ENCODE measurements at regions not wholly inside any gene's neighbourhood (a gene's known extent, or its start where the extent isn't known, plus 50 kb on each side); places are given as distances from the start of the nearest gene placed in this dataset.
"Not testable (repeated sequence)": the region's sequence is repeated elsewhere in the genome, so short reads cannot be mapped to it uniquely, and the experiment has no call there.

- DNase-seq (ENCODE audit: low spot score in 2 of 2); H3K4me3 Mint-ChIP-seq; ATAC-seq; H3K4me1 Mint-ChIP-seq; H3K9me3 Mint-ChIP-seq; H3K36me3 Mint-ChIP-seq; H3K27ac Mint-ChIP-seq: not testable (repeated sequence)
Measured at GRCh38 chr15:31705076-31705678, 325.1 kb upstream of the CHRNA7 start.

- H3K27ac Mint-ChIP-seq; H3K36me3 Mint-ChIP-seq; H3K4me3 Mint-ChIP-seq; H3K4me1 Mint-ChIP-seq; DNase-seq (ENCODE audit: low spot score in 2 of 2); H3K9me3 Mint-ChIP-seq: not testable (repeated sequence)
- ATAC-seq = peak; percentile 88
Measured at GRCh38 chr15:31707944-31708702, 322.2 kb upstream of the CHRNA7 start.

GRCh38 chr15:31708703-31709327 is 321.5 kb upstream of the CHRNA7 start:
- DNase-seq (ENCODE audit: low spot score in 2 of 2); H3K36me3 Mint-ChIP-seq; H3K27ac Mint-ChIP-seq; H3K4me3 Mint-ChIP-seq; H3K9me3 Mint-ChIP-seq; H3K4me1 Mint-ChIP-seq: not testable (repeated sequence)
- ATAC-seq = peak; percentile 87

DNA sequence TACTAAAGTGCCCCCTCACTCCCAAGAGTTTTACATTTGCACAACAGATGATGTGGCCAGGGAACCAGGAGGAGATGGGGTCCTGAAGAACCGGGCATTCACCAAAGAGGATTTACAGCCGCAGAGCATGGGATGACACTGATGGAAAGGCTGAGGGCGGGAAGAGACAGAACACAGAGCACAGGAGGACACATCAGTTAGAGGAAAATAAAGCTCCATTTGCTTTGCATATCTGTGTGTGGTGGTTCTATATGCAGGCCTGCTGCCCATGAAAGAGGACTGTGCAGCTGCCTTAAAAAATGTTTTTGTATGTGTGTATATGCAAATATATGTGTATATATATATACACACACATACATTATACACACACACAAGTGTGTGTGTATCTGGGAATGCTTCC is 320.8 kb upstream of the CHRNA7 start:
- not testable (repeated sequence) for H3K4me1 Mint-ChIP-seq, H3K4me3 Mint-ChIP-seq

GRCh38 chr15:31710806-31711205 is 319.5 kb upstream of the CHRNA7 start:
- not testable (repeated sequence) for H3K4me1 Mint-ChIP-seq; ATAC-seq; DNase-seq (ENCODE audit: low spot score in 2 of 2); H3K4me3 Mint-ChIP-seq; H3K36me3 Mint-ChIP-seq; H3K27ac Mint-ChIP-seq; H3K9me3 Mint-ChIP-seq

More for the DNA sequence above, 320.8 kb upstream of the CHRNA7 start:
- not testable (repeated sequence) for ATAC-seq; H3K27ac Mint-ChIP-seq; DNase-seq (ENCODE audit: low spot score in 2 of 2); H3K36me3 Mint-ChIP-seq; H3K9me3 Mint-ChIP-seq

DNA sequence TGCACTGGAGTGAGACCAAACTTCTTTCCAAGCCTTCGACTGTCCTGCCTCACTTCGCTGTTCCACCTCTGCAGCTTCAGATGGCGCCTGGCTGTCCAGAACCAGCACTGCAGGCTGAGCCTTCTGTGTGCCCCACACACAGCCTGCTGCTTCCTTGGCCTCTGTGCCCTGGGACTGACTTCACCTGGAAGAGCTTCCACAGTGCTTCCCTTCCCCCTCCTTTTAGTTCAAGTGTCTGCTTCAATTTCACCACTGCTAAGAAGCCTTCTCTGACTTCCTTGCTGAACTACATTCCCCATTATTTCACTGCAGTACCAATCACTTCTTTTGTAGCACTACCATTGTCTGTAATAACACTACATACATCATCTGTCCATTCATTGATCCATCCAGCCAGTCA is 315.1 kb upstream of the CHRNA7 start:
- H3K9me3 Mint-ChIP-seq; H3K4me1 Mint-ChIP-seq; DNase-seq (ENCODE audit: low spot score in 2 of 2); H3K4me3 Mint-ChIP-seq; ATAC-seq; H3K36me3 Mint-ChIP-seq; H3K27ac Mint-ChIP-seq: not testable (repeated sequence)

GRCh38 chr15:31718625-31719024 is 311.7 kb upstream of the CHRNA7 start:
- not testable (repeated sequence) for H3K4me3 Mint-ChIP-seq; H3K27ac Mint-ChIP-seq; H3K9me3 Mint-ChIP-seq; DNase-seq (ENCODE audit: low spot score in 2 of 2); H3K4me1 Mint-ChIP-seq; H3K36me3 Mint-ChIP-seq; ATAC-seq

GRCh38 chr15:31719396-31720022 is 310.8 kb upstream of the CHRNA7 start:
- not testable (repeated sequence) for H3K9me3 Mint-ChIP-seq; H3K4me1 Mint-ChIP-seq; H3K4me3 Mint-ChIP-seq; DNase-seq (ENCODE audit: low spot score in 2 of 2); ATAC-seq; H3K27ac Mint-ChIP-seq; H3K36me3 Mint-ChIP-seq

GRCh38 chr15:31723019-31723418 is 307.3 kb upstream of the CHRNA7 start:
- not testable (repeated sequence) for ATAC-seq; H3K9me3 Mint-ChIP-seq; H3K4me1 Mint-ChIP-seq; H3K36me3 Mint-ChIP-seq; H3K4me3 Mint-ChIP-seq; DNase-seq (ENCODE audit: low spot score in 2 of 2); H3K27ac Mint-ChIP-seq

GRCh38 chr15:31724903-31725302 is 305.4 kb upstream of the CHRNA7 start:
- ATAC-seq, H3K27ac Mint-ChIP-seq, H3K4me1 Mint-ChIP-seq: not testable (repeated sequence)

GRCh38 chr15:31725619-31726018 is 304.7 kb upstream of the CHRNA7 start:
- DNase-seq (ENCODE audit: low spot score in 2 of 2) = not testable (repeated sequence)

More at GRCh38 chr15:31724903-31725302, 305.4 kb upstream of the CHRNA7 start:
- H3K4me3 Mint-ChIP-seq; DNase-seq (ENCODE audit: low spot score in 2 of 2); H3K36me3 Mint-ChIP-seq; H3K9me3 Mint-ChIP-seq: not testable (repeated sequence)

DNA sequence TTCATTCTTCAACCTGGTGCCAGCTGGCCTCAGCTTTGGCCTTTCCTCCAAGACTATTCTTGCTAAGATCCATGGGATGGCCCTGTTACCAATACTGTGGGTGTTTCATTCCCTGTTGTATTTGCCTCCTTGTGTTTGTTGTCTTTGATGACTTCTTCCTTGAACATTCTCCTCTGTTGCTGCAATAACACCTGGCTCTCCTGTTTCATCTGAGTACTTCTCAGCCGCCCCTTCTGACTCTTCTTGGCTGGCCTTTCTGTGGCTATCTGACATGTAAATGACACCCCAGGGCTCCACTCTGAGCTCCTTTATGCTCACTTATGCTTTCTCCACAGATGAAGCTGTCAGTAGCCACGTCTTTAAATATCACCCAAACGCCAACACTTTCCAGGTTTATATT is 302.7 kb upstream of the CHRNA7 start:
- no peak for ATAC-seq
- H3K27ac Mint-ChIP-seq = no peak overlapping the region
- H3K9me3 Mint-ChIP-seq = peaks cover 10% of the 10 kb centered on the region
- no peak overlapping the region for H3K4me3 Mint-ChIP-seq
- DNase-seq (ENCODE audit: low spot score in 2 of 2) = no peak
- no peaks in the 10 kb centered on the region for H3K4me1 Mint-ChIP-seq
- H3K36me3 Mint-ChIP-seq = no peaks in the 10 kb centered on the region

More at GRCh38 chr15:31725619-31726018, 304.7 kb upstream of the CHRNA7 start:
- H3K27ac Mint-ChIP-seq, ATAC-seq, H3K4me1 Mint-ChIP-seq, H3K4me3 Mint-ChIP-seq, H3K36me3 Mint-ChIP-seq, H3K9me3 Mint-ChIP-seq: not testable (repeated sequence)

DNA sequence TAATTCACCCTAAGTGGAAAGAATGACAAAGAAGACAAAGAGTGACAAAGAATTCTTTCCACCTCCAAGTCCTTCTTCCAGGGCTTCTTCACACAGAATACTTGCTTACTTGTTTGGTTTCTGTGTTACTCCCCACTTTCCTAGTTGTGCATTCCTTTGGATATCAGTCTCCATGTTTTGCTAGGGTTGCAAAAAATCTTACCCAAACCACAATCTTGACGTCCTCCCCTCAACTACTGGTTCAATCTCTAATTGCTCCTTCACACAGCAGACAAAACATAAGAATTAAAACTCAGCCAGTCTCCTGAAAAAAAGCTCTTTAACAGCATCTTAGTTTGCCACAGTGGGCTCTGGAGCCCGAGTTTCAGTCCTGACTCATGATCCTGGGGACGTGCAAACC is 297.6 kb upstream of the CHRNA7 start:
- Mint-ChIP-seq H3K27ac (no peak overlapping the region), H3K4me1 (no peaks in the 10 kb centered on the region), H3K36me3 (no peaks in the 10 kb centered on the region), H3K9me3 (peaks cover 15% of the 10 kb centered on the region), H3K4me3 (no peak overlapping the region)
- ATAC-seq (no peak), DNase-seq (ENCODE audit: low spot score in 2 of 2) (no peak)

DNA sequence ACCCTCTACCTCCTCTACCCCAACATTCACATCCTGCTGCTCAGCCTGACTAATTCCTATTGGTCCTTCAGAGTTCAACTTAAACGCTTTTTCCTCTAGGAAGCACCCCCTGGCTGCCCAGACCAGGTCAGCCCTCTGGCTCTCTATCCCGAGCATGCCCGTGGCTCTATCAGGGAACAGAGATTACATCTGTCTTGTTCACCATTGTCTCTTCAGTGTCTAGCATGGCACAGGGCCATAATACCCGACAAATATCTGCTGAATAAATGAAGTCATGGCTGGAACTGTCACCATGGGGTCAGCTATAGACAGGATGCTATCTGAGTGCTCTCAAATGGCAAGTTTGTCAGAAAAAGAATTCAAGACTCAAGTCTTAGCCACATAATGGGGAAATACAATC is 296.9 kb upstream of the CHRNA7 start:
- Mint-ChIP-seq H3K27ac (no peak overlapping the region), H3K4me3 (no peak overlapping the region), H3K4me1 (no peaks in the 10 kb centered on the region), H3K36me3 (no peaks in the 10 kb centered on the region), H3K9me3 (peaks cover 13% of the 10 kb centered on the region)
- ATAC-seq (no peak), DNase-seq (ENCODE audit: low spot score in 2 of 2) (no peak)

GRCh38 chr15:31740203-31740602 is 290.1 kb upstream of the CHRNA7 start:
- Mint-ChIP-seq H3K27ac (no peak overlapping the region), H3K36me3 (no peaks in the 10 kb centered on the region), H3K4me1 (no peaks in the 10 kb centered on the region), H3K9me3 (peaks cover 21% of the 10 kb centered on the region), H3K4me3 (no peak overlapping the region)
- ATAC-seq (no peak), DNase-seq (ENCODE audit: low spot score in 2 of 2) (no peak)

Measured in stimulated activated effector memory CD8-positive, alpha-beta T cell treated with anti-CD3 and anti-CD28 coated beads, Interleukin-12 subunit alpha, Interleukin-12 subunit beta, amount 100 ng/mL, for 72 hours (primary cell).